Parathyroid adenoma (tissue), 2 donors: ENCODE measurements at regions not wholly inside any gene's neighbourhood (a gene's known extent, or its start where the extent isn't known, plus 50 kb on each side); places are given as distances from the start of the nearest gene placed in this dataset.

ENCODE experiments used
- H2AFZ ChIP-seq: fragments of 300-600 bp; sonication (generic); one replicate; pipeline ENCODE4 v1.7.0; 2017; ENCODE audit warnings: antibody characterized with exemption, mild to moderate bottlenecking
- H3K27ac ChIP-seq: fragments of 300-600 bp; sonication (generic); one replicate; pipeline ENCODE4 v1.7.0; 2017
- H3K27me3 ChIP-seq: fragments of 300-600 bp; sonication (generic); one replicate; pipeline ENCODE4 v1.7.0; 2017; ENCODE audit warnings: low read length; ENCODE audit not compliant: control insufficient read depth, insufficient read depth
- H3K36me3 ChIP-seq: fragments of 300-600 bp; sonication (generic); one replicate; pipeline ENCODE4 v1.7.0; 2017; ENCODE audit warnings: low read length; ENCODE audit not compliant: control insufficient read depth, insufficient read depth
- H3K4me1 ChIP-seq: fragments of 300-600 bp; sonication (generic); one replicate; pipeline ENCODE4 v1.7.0; 2017; ENCODE audit warnings: control low read depth
- H3K4me2 ChIP-seq: fragments of 300-600 bp; sonication (generic); one replicate; pipeline ENCODE4 v1.7.0; 2017; ENCODE audit warnings: low read length
- H3K4me3 ChIP-seq: fragments of 300-600 bp; sonication (generic); one replicate; pipeline ENCODE4 v1.7.0; 2017; ENCODE audit warnings: low read depth, low read length
- H3K79me2 ChIP-seq: fragments of 300-600 bp; sonication (generic); one replicate; pipeline ENCODE4 v1.7.0; 2017; ENCODE audit warnings: control low read depth
- H3K9ac ChIP-seq: fragments of 300-600 bp; sonication (generic); one replicate; pipeline ENCODE4 v1.7.0; 2017; ENCODE audit warnings: mild to moderate bottlenecking
- H3K9me3 ChIP-seq: fragments of 300-600 bp; sonication (generic); one replicate; pipeline ENCODE4 v1.7.0; 2017; ENCODE audit warnings: low read length; ENCODE audit not compliant: control insufficient read depth
- TF ChIP-seq, protein P1 (sequence below): fragments of 300-600 bp; sonication (generic); IDR thresholded peaks from one replicate; pipeline ENCODE4 v1.7.0; 2017; ENCODE audit warnings: antibody characterized with exemption, mild to moderate bottlenecking
- donor health status: primary hyperparathyroidism.

DNA sequence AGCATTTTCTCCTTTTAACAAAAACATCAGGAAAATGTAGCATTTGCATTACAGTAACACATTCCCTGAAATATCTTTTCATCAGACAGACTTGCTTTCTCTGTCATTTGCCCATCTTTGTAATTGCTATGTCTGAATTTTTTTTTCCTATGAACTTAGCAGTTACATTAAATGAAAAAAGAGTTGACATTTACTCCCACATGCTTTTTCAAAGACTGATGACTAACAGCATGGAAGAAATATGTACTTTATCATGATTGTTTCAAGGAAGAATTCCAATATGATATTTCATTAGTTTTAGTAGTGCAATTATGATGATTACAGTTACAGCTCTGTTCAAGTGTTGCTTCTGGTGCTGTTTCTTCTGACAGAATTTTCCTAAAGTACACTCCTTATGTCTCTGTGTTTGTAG, 864.5 kb upstream of the MAN1A1 start:
- H3K4me3 ChIP-seq, result no peak overlapping the region
- H3K79me2 ChIP-seq, result no peaks in the 10 kb centered on the region
- no peaks in the 10 kb centered on the region for H3K4me1 ChIP-seq
- no peak overlapping the region for H3K27ac ChIP-seq
- no peak overlapping the region for H2AFZ ChIP-seq
- peaks cover 3% of the 10 kb centered on the region for H3K9me3 ChIP-seq
- no peaks in the 10 kb centered on the region for H3K36me3 ChIP-seq
- TF ChIP-seq, protein P1, sequence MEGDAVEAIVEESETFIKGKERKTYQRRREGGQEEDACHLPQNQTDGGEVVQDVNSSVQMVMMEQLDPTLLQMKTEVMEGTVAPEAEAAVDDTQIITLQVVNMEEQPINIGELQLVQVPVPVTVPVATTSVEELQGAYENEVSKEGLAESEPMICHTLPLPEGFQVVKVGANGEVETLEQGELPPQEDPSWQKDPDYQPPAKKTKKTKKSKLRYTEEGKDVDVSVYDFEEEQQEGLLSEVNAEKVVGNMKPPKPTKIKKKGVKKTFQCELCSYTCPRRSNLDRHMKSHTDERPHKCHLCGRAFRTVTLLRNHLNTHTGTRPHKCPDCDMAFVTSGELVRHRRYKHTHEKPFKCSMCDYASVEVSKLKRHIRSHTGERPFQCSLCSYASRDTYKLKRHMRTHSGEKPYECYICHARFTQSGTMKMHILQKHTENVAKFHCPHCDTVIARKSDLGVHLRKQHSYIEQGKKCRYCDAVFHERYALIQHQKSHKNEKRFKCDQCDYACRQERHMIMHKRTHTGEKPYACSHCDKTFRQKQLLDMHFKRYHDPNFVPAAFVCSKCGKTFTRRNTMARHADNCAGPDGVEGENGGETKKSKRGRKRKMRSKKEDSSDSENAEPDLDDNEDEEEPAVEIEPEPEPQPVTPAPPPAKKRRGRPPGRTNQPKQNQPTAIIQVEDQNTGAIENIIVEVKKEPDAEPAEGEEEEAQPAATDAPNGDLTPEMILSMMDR, result no peak
- no peak overlapping the region for H3K9ac ChIP-seq
- H3K4me2 ChIP-seq, result no peak overlapping the region
- no peaks in the 10 kb centered on the region for H3K27me3 ChIP-seq

- TF ChIP-seq, protein P1, result no peak
- Histone ChIP-seq H2AFZ (no peak overlapping the region), H3K4me2 (no peak overlapping the region), H3K9ac (no peak overlapping the region), H3K9me3 (peaks cover 3% of the 10 kb centered on the region), H3K4me1 (no peaks in the 10 kb centered on the region), H3K79me2 (no peaks in the 10 kb centered on the region), H3K36me3 (no peaks in the 10 kb centered on the region), H3K4me3 (no peak overlapping the region), H3K27me3 (no peaks in the 10 kb centered on the region), H3K27ac (no peak overlapping the region)
Observed at GRCh38 chr6:120211955-120212792, 862.6 kb upstream of the MAN1A1 start.

DNA sequence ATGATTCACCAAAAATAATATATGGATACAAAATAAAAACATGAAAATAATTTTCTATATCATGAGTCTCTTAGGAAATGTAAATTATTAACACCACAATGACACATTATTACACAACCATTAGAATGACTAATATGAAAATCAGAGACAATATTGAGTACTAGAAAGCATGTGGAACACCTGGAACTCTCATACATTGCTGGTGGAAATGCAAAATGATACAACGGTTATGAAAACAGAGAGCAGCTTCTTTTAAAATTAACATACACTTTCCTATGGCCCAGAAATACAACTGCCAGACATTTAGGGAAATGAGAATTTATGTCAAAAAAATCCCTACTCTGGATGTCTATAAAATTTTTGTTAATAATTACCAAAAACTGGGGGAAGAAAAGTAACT, 853.3 kb upstream of the MAN1A1 start:
- Histone ChIP-seq H3K36me3 (no peaks in the 10 kb centered on the region), H2AFZ (no peak overlapping the region), H3K27ac (no peak overlapping the region), H3K4me3 (no peak overlapping the region), H3K4me2 (no peak overlapping the region), H3K27me3 (no peaks in the 10 kb centered on the region), H3K4me1 (no peaks in the 10 kb centered on the region), H3K9ac (no peak overlapping the region), H3K9me3 (no peaks in the 10 kb centered on the region), H3K79me2 (no peaks in the 10 kb centered on the region)
- TF ChIP-seq, protein P1, result no peak

DNA sequence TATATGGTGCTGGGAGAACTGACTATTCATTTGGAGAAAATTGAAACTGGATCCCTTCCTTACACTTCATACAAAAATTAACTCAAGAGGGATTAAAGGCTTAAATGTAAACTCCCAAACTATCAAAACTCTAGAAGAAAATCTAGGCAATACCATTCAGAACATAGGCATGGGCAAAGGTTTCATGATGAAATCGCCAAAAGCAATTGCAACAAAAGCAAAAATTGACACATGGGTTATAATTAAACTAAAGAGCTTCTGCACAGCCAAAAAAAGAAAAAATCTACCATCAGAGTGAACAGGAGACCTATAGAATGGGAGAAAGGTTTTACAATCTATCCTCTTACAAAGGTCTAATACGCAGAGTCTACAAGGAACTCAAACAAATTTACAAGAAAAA, 851.3 kb upstream of the MAN1A1 start:
- H3K36me3 ChIP-seq, result no peaks in the 10 kb centered on the region
- no peak overlapping the region for H3K27ac ChIP-seq
- H2AFZ ChIP-seq, result no peak overlapping the region
- H3K4me1 ChIP-seq, result no peaks in the 10 kb centered on the region
- H3K4me2 ChIP-seq, result no peak overlapping the region
- TF ChIP-seq, protein P1, result no peak
- H3K27me3 ChIP-seq, result no peaks in the 10 kb centered on the region
- no peaks in the 10 kb centered on the region for H3K9me3 ChIP-seq
- H3K4me3 ChIP-seq, result no peak overlapping the region
- H3K79me2 ChIP-seq, result no peaks in the 10 kb centered on the region
- H3K9ac ChIP-seq, result no peak overlapping the region

DNA sequence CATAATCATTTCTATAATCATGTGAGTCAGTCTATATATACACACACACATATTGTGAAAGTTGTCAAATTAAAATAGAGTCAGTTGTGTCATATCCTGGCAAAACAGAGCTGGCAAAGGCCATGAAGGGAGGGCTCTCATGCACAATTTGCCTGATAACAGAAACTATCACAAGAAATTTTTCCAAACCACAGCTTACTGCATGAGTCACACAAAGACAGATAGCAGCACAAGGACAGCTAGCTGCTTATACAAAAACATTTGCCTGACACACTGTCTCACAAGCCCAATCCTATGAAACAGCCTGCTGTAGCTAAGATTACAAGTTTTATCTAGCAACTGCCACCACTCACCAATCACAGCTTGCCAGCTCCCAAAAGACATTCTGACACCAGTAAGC, 848.5 kb upstream of the MAN1A1 start:
- Histone ChIP-seq H3K79me2 (no peaks in the 10 kb centered on the region), H3K27me3 (no peaks in the 10 kb centered on the region), H2AFZ (no peak overlapping the region), H3K27ac (no peak overlapping the region), H3K9me3 (no peaks in the 10 kb centered on the region), H3K36me3 (no peaks in the 10 kb centered on the region), H3K4me1 (no peaks in the 10 kb centered on the region), H3K4me3 (no peak overlapping the region), H3K4me2 (no peak overlapping the region), H3K9ac (no peak overlapping the region)
- TF ChIP-seq, protein P1, result no peak
